H1 (cell line): ENCODE measurements at regions not wholly inside any gene's neighbourhood (a gene's known extent, or its start where the extent isn't known, plus 50 kb on each side); places are given as distances from the start of the nearest gene placed in this dataset.

Experiments used
- EZH2 ChIP-seq: fragments of 200-600 bp; sonication (generic); IDR thresholded peaks from 2 replicates; pipeline ENCODE4 v1.7.1; 2012; ENCODE audit warnings: low read depth, mild to moderate bottlenecking, moderate library complexity, low read length, inconsistent platforms; ENCODE audit not compliant: severe bottlenecking
- RAD21 ChIP-seq, 2 experiments: IDR thresholded peaks in 1 of 2; conservative IDR thresholded peaks in 1 of 2; 2 replicates each; pipeline ENCODE4 v1.6.1; 2011; ENCODE audit warnings: low read depth in 2 of 2, low read length in 2 of 2, improper control_type of control experiment in 1 of 2, inconsistent platforms in 1 of 2, mild to moderate bottlenecking in 1 of 2, moderate library complexity in 1 of 2

GRCh38 chr9:105021917-105022316, 94.0 kb upstream of the ABCA1 start:
- TF ChIP-seq RAD21 (IDR thresholded peaks at IDR 0.05 in 1 of 2, conservative IDR thresholded peaks at IDR 0.05 in 1 of 2; ENCODE audit: low read depth in 2 of 2, low read length in 2 of 2) (no peak), EZH2 (no peak)
